ENCODE measurements at regions not wholly inside any gene's neighbourhood (a gene's known extent, or its start where the extent isn't known, plus 50 kb on each side); places are given as distances from the start of the nearest gene placed in this dataset.

GRCh38 chr20:60502881-60503280 is 544.7 kb downstream of the CDH26 start:
- no peaks in the 10 kb centered on the region for H3K36me3 ChIP-seq
- no peaks in the 10 kb centered on the region for H3K9me3 ChIP-seq (replicated peaks)
- no peak for DNase-seq
- intact Hi-C loops (cut with micrococcal nuclease), result no loop called here
- no peak overlapping the region for H3K4me3 ChIP-seq
- TF ChIP-seq CTCF (IDR thresholded peaks at IDR 0.05; ENCODE audit: borderline replicate concordance), result no peak
- H3K4me1 ChIP-seq, result no peaks in the 10 kb centered on the region
- H3K27ac ChIP-seq (replicated peaks), result no peak overlapping the region
- peaks cover 14% of the 10 kb centered on the region for H3K27me3 ChIP-seq (ENCODE audit: low read depth)

GRCh38 chr20:60505423-60505822 is 547.2 kb downstream of the CDH26 start:
- TF ChIP-seq CTCF (IDR thresholded peaks at IDR 0.05; ENCODE audit: borderline replicate concordance), result no peak
- intact Hi-C loops (cut with micrococcal nuclease), result no loop called here
- DNase-seq, result no peak
- H3K4me1 ChIP-seq, result no peaks in the 10 kb centered on the region
- no peak overlapping the region for H3K4me3 ChIP-seq
- H3K27me3 ChIP-seq (ENCODE audit: low read depth), result peaks cover 14% of the 10 kb centered on the region
- H3K9me3 ChIP-seq (replicated peaks), result no peaks in the 10 kb centered on the region
- no peak overlapping the region for H3K27ac ChIP-seq (replicated peaks)
- no peaks in the 10 kb centered on the region for H3K36me3 ChIP-seq

GRCh38 chr20:60506061-60506460 is 547.8 kb downstream of the CDH26 start:
- intact Hi-C loops (cut with micrococcal nuclease), result no loop called here
- Histone ChIP-seq H3K4me1 (no peaks in the 10 kb centered on the region), H3K27ac (replicated peaks) (no peak overlapping the region), H3K27me3 (ENCODE audit: low read depth) (peaks cover 14% of the 10 kb centered on the region), H3K4me3 (no peak overlapping the region), H3K9me3 (replicated peaks) (no peaks in the 10 kb centered on the region), H3K36me3 (no peaks in the 10 kb centered on the region)
- TF ChIP-seq CTCF (IDR thresholded peaks at IDR 0.05; ENCODE audit: borderline replicate concordance), result no peak
- no peak for DNase-seq

GRCh38 chr20:60507087-60507694 is 549.0 kb downstream of the CDH26 start:
- DNase-seq, result no peak
- Histone ChIP-seq H3K36me3 (no peaks in the 10 kb centered on the region), H3K4me3 (no peak overlapping the region), H3K27me3 (ENCODE audit: low read depth) (peaks cover 14% of the 10 kb centered on the region), H3K27ac (replicated peaks) (no peak overlapping the region), H3K9me3 (replicated peaks) (no peaks in the 10 kb centered on the region), H3K4me1 (no peaks in the 10 kb centered on the region)
- intact Hi-C loops (cut with micrococcal nuclease), result no loop called here
- TF ChIP-seq CTCF (IDR thresholded peaks at IDR 0.05; ENCODE audit: borderline replicate concordance), result no peak

GRCh38 chr20:60509407-60509806 is 551.2 kb downstream of the CDH26 start:
- peaks cover 3% of the 10 kb centered on the region for H3K27me3 ChIP-seq (ENCODE audit: low read depth)
- no peak overlapping the region for H3K27ac ChIP-seq (replicated peaks)
- intact Hi-C loops (cut with micrococcal nuclease), result no loop called here
- no peak overlapping the region for H3K4me3 ChIP-seq
- no peak for DNase-seq
- no peaks in the 10 kb centered on the region for H3K36me3 ChIP-seq
- TF ChIP-seq CTCF (IDR thresholded peaks at IDR 0.05; ENCODE audit: borderline replicate concordance), result no peak
- H3K4me1 ChIP-seq, result no peaks in the 10 kb centered on the region
- peaks cover 7% of the 10 kb centered on the region for H3K9me3 ChIP-seq (replicated peaks)
